Neural progenitor cell (in vitro differentiated cells): ENCODE measurements at regions not wholly inside any gene's neighbourhood (a gene's known extent, or its start where the extent isn't known, plus 50 kb on each side); places are given as distances from the start of the nearest gene placed in this dataset.

Source experiments
- EZH2 ChIP-seq: fragments of 200-600 bp; sonication (generic); IDR thresholded peaks from 2 replicates; pipeline ENCODE4 v1.6.1; 2017; ENCODE audit warnings: antibody characterized with exemption, mild to moderate bottlenecking, moderate library complexity
- EZH2phosphoT487 ChIP-seq: fragments of 200-600 bp; sonication (generic); IDR thresholded peaks from 2 replicates; pipeline ENCODE4 v1.6.1; 2017; ENCODE audit warnings: antibody characterized with exemption
- TF ChIP-seq, protein P1 (sequence below): fragments of 200-600 bp; sonication (generic); IDR thresholded peaks from 2 replicates; pipeline ENCODE4 v1.5.1; 2017; ENCODE audit warnings: antibody characterized with exemption, mild to moderate bottlenecking

DNA sequence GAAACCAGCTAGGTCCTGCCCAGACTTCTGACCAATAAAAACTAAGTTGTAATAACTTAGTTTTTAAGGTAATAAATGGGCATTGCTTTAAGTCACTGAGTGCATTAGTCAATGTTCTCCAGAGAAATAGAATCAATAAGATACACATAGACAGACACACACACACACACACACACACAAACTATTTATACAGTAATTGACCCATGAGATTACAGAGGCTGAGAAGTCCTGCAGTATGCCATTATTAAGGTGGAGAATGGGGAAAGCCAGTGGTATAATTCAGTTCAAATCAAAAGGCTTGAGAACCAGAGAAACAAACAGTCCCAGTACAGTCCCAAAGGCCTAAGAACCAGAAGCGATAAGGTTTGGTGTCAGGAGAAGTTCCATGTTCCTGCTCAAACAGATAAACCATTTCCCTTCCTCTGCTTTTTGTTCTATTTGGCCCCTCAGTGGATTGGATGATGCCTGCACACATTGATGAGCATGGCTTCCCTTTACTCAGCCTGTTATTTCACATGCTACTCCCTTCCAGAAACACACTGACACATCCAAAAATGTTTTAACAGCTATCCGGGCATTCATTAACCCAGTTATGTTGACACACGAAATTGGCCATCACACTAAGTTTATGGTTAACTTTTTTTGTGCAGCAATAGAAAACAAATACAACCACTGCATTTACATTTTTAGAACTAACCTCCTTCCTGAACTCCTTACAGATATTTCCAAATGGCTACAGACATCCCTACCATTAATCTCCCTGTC is 828.2 kb upstream of the NCAM2 start:
- TF ChIP-seq, protein P1, sequence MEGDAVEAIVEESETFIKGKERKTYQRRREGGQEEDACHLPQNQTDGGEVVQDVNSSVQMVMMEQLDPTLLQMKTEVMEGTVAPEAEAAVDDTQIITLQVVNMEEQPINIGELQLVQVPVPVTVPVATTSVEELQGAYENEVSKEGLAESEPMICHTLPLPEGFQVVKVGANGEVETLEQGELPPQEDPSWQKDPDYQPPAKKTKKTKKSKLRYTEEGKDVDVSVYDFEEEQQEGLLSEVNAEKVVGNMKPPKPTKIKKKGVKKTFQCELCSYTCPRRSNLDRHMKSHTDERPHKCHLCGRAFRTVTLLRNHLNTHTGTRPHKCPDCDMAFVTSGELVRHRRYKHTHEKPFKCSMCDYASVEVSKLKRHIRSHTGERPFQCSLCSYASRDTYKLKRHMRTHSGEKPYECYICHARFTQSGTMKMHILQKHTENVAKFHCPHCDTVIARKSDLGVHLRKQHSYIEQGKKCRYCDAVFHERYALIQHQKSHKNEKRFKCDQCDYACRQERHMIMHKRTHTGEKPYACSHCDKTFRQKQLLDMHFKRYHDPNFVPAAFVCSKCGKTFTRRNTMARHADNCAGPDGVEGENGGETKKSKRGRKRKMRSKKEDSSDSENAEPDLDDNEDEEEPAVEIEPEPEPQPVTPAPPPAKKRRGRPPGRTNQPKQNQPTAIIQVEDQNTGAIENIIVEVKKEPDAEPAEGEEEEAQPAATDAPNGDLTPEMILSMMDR = no peak
- TF ChIP-seq EZH2phosphoT487 = no peak
- TF ChIP-seq EZH2 = no peak
